RWPE2 (cell line): ENCODE measurements at regions not wholly inside any gene's neighbourhood (a gene's known extent, or its start where the extent isn't known, plus 50 kb on each side); places are given as distances from the start of the nearest gene placed in this dataset.

Experiments
- ATAC-seq: fragments of 200-7000 bp; cut with Tn5 transposase; 3 replicates; pipeline ENCODE4 v1.9.1; 2021; ENCODE audit warnings: low read depth
- DNase-seq: peaks from one replicate; pipeline ENCODE4 v3.0.0-alpha.2; 2020; ENCODE audit warnings: low spot score
- H3K27ac ChIP-seq: fragments of 450-650 bp; 2 replicates; pipeline ENCODE4 v1.5.1; 2017; ENCODE audit warnings: mild to moderate bottlenecking; ENCODE audit not compliant: poor library complexity, severe bottlenecking
- H3K27me3 ChIP-seq: fragments of 250-450 bp; sonication (Bioruptor Pico); 2 replicates; pipeline ENCODE4 v1.5.1; 2021; ENCODE audit warnings: mild to moderate bottlenecking, moderate library complexity; ENCODE audit not compliant: insufficient read depth, poor library complexity, severe bottlenecking
- H3K36me3 ChIP-seq: fragments of 250-450 bp; sonication (Bioruptor Pico); 2 replicates; pipeline ENCODE4 v1.5.1; 2020; ENCODE audit warnings: low read depth, mild to moderate bottlenecking, moderate library complexity
- H3K4me1 ChIP-seq: fragments of 250-450 bp; sonication (Bioruptor Pico); 2 replicates; pipeline ENCODE4 v1.5.1; 2021; ENCODE audit warnings: mild to moderate bottlenecking, moderate library complexity; ENCODE audit not compliant: insufficient read depth, poor library complexity, severe bottlenecking
- H3K4me3 ChIP-seq: fragments of 250-450 bp; sonication (Bioruptor Pico); 2 replicates; pipeline ENCODE4 v1.5.1; 2021; ENCODE audit warnings: mild to moderate bottlenecking, moderate library complexity; ENCODE audit not compliant: severe bottlenecking
- H3K9me3 ChIP-seq: fragments of 250-450 bp; sonication (Bioruptor Pico); 2 replicates; pipeline ENCODE4 v1.5.1; 2021; ENCODE audit warnings: mild to moderate bottlenecking, moderate library complexity; ENCODE audit not compliant: severe bottlenecking
- TF ChIP-seq, protein P1 (sequence below): fragments of 450-650 bp; IDR thresholded peaks from one replicate; pipeline ENCODE4 v1.5.1; 2017; ENCODE audit warnings: mild to moderate bottlenecking, moderate library complexity; ENCODE audit not compliant: poor library complexity, severe bottlenecking

DNA sequence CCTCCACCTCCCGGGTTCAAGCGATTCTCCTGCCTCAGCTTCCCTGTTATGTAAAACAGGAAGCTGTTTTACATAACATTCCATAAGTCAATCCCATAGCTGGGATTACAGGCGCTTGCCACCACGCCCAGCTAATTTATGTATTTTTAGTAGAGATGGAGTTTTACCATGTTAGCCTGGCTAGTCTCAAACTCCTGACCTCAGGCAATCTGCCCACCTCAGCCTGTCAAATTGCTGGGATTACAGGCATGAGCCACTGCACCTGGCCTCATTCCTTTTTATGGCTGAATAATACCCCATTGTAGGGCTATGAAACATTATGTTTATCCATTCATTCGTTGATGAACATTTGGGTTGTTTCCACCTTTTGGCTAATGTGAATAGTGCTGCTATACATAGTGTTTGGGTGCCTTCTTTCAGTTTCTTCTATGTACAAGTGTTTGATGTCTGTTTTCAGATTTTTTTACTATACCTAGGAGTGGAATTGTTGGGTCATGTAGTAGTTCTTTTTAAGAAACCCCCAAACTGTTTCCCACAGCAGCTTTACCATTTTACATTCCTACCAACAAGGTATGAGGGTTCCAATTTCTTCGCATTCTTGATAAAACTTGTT is 138.7 kb upstream of the COL21A1 start:
- Histone ChIP-seq H3K4me3 (no peak overlapping the region), H3K9me3 (no peaks in the 10 kb centered on the region), H3K27me3 (no peaks in the 10 kb centered on the region), H3K36me3 (no peaks in the 10 kb centered on the region), H3K27ac (no peak overlapping the region), H3K4me1 (peaks cover 7% of the 10 kb centered on the region)
- TF ChIP-seq, protein P1, sequence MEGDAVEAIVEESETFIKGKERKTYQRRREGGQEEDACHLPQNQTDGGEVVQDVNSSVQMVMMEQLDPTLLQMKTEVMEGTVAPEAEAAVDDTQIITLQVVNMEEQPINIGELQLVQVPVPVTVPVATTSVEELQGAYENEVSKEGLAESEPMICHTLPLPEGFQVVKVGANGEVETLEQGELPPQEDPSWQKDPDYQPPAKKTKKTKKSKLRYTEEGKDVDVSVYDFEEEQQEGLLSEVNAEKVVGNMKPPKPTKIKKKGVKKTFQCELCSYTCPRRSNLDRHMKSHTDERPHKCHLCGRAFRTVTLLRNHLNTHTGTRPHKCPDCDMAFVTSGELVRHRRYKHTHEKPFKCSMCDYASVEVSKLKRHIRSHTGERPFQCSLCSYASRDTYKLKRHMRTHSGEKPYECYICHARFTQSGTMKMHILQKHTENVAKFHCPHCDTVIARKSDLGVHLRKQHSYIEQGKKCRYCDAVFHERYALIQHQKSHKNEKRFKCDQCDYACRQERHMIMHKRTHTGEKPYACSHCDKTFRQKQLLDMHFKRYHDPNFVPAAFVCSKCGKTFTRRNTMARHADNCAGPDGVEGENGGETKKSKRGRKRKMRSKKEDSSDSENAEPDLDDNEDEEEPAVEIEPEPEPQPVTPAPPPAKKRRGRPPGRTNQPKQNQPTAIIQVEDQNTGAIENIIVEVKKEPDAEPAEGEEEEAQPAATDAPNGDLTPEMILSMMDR = no peak
- DNase-seq = no peak
- ATAC-seq = no peak

DNA sequence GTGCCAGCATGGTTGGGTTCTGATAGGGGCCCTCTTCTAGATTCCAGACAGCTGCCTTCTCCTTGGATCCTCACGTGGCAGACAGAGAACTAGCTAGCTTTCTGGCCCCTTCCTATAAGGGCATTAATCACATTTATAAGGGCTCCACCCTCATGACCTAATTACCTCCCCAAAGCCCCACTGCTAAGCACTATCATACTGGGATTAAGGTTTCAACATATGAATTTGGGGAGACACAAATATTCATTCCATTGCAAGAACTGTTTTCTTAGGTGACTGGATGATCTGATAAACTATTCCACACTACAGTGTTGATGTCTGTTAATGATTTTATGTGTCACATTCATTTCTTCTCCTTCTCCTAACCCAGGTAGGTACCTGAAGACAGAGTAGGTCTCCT is 135.8 kb upstream of the COL21A1 start:
- Histone ChIP-seq H3K9me3 (no peaks in the 10 kb centered on the region), H3K4me1 (peaks cover 11% of the 10 kb centered on the region), H3K4me3 (no peak overlapping the region), H3K27me3 (no peaks in the 10 kb centered on the region), H3K27ac (no peak overlapping the region), H3K36me3 (no peaks in the 10 kb centered on the region)
- ATAC-seq (no peak), DNase-seq (no peak)
- TF ChIP-seq, protein P1 = no peak

DNA sequence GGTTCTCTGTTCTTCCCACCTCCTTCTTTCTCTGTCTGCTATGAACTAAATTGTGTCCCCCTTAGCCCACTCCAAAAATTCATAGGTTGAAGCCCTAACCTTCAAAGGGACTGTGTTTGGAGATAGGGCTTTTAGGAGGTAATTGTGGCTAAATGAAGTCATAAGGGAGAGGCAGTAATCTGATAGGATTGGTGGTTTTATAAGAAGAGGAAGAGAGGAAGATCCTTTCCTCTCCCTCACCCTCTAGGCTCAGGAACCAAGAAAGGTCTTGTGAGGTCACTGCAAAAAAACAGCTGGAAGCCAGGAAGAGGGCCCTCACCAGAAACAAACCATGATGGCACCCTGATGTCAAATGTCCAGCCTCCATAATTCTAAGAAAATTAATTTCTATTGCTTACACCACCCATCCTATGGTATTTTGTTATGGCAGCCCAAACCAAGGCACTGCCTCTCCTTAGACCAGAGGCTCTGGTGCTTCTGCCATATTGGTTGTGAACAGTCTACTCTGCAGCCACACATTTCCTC is 135.1 kb upstream of the COL21A1 start:
- Histone ChIP-seq H3K4me1 (peaks cover 11% of the 10 kb centered on the region), H3K36me3 (no peaks in the 10 kb centered on the region), H3K27me3 (no peaks in the 10 kb centered on the region), H3K4me3 (no peak overlapping the region), H3K9me3 (no peaks in the 10 kb centered on the region), H3K27ac (no peak overlapping the region)
- TF ChIP-seq, protein P1 = no peak
- DNase-seq (no peak), ATAC-seq (no peak)

DNA sequence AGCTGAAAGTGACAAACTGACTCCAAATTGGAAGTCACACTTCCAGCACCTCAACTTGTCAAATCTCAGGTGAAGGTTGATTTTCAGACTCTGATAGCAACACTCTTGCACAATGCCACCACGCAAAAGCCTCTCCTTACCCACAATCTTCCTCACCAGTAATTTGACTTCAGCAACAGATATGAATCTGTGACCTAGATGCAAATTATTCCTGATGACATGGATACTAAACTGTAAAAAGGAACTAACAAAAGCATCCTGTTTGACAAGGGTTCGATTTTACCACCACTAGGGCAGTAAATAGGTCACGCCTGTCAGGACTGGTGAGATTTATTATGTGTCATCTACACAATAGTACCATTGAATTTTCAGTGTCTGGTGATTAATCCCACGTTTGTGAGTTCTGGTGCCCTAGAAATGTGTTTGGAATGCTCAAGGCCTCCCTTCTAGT is 134.4 kb upstream of the COL21A1 start:
- TF ChIP-seq, protein P1 = no peak
- H3K36me3 ChIP-seq = no peaks in the 10 kb centered on the region
- no peak overlapping the region for H3K27ac ChIP-seq
- peaks cover 11% of the 10 kb centered on the region for H3K4me1 ChIP-seq
- H3K4me3 ChIP-seq = no peak overlapping the region
- ATAC-seq (peak; percentile 27; the same call in 1 of the 3 replicates), DNase-seq (no peak)
- no peaks in the 10 kb centered on the region for H3K27me3 ChIP-seq
- no peaks in the 10 kb centered on the region for H3K9me3 ChIP-seq

DNA sequence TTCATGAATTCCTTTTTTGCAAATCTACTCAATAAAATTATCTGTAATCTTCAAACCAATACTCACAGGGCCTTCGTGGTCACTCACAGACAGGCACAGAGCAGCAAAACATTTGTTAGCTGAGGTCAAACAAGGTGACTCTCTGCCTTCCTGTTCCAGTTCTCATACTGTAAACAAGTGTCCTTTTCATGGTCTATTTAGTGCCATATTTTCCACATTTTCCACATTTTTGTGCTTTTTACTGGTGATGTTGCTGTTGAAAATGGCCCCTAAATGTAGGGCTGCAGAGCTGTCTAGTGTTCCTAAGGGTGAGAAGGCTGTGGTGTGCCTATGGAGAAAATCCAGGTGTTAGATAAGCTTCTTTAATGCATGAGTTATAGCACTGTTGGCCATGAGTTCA is 133.1 kb upstream of the COL21A1 start:
- TF ChIP-seq, protein P1 = no peak

More for the DNA sequence above, 133.1 kb upstream of the COL21A1 start:
- Histone ChIP-seq H3K36me3 (no peaks in the 10 kb centered on the region), H3K4me3 (no peak overlapping the region), H3K27ac (no peak overlapping the region), H3K9me3 (no peaks in the 10 kb centered on the region), H3K4me1 (peaks cover 11% of the 10 kb centered on the region), H3K27me3 (no peaks in the 10 kb centered on the region)
- ATAC-seq (no peak), DNase-seq (no peak)
